HepG2 (cell line): ENCODE measurements at regions not wholly inside any gene's neighbourhood (a gene's known extent, or its start where the extent isn't known, plus 50 kb on each side); places are given as distances from the start of the nearest gene placed in this dataset.

Experiments
- ATAC-seq: fragments of 200-7000 bp; cut with Tn5 transposase; 3 replicates; pipeline ENCODE4 v1.9.1; 2020; ENCODE audit warnings: mild to moderate bottlenecking, moderate library complexity
- BruUV-seq: library from RNA; stranded (reverse); fragments of 400-500 nt; replicated peaks from 2 replicates; lab custom pipeline; 2021; lab: Mats Ljungman, UMichigan
- CTCF ChIA-PET: fragments of 300-600 bp; formaldehyde crosslinking; extraction: SDS; loops from one replicate; lab custom pipeline; 2021; ENCODE audit warnings: low total read pairs, inconsistent platforms, low intra/inter-chr PET ratio; lab: Yijun Ruan, JAX
- POLR2A ChIA-PET: fragments of 350-600 bp; sonication (Branson Sonifier 250); formaldehyde crosslinking; loops from one replicate; lab custom pipeline; 2020; ENCODE audit warnings: antibody characterized with exemption, inconsistent platforms; lab: Yijun Ruan, JAX
- DNase-seq: peaks from one replicate; pipeline ENCODE4 v3.0.0-alpha.2; 2015; ENCODE audit warnings: low spot score
- FAIRE-seq: peaks from 3 replicates; lab custom pipeline; 2011; peaks lifted over from hg19 to GRCh38; lab: Jason Lieb, UNC
- H2AFZ ChIP-seq: one replicate; pipeline ENCODE4 v1.6.1; 2011; ENCODE audit warnings: low read length, inconsistent platforms
- H3K27ac ChIP-seq: fragments of 300-600 bp; 3 replicates; pipeline ENCODE4 v1.8.0; 2011; ENCODE audit warnings: mixed run types, mild to moderate bottlenecking, mixed read lengths, low read length, inconsistent platforms; ENCODE audit not compliant: insufficient read depth; ENCODE audit errors: extremely low read length
- H3K27me3 ChIP-seq, 2 experiments: fragments of 200-600 bp in 1 of 2; 2 replicates in 1 of 2; 3 replicates in 1 of 2; pipeline versions ENCODE4 v1.6.0 to v1.8.0; 2011; ENCODE audit warnings: low read length in 2 of 2, mild to moderate bottlenecking in 2 of 2, moderate library complexity in 2 of 2, inconsistent platforms in 1 of 2; ENCODE audit not compliant: insufficient read depth in 2 of 2, control insufficient read depth in 1 of 2
- H3K36me3 ChIP-seq, 2 experiments: fragments of 200-600 bp in 1 of 2; replicated peaks in 1 of 2; 2 replicates in 1 of 2; 3 replicates in 1 of 2; pipeline versions ENCODE4 v1.5.1 to v1.8.0; 2011; ENCODE audit warnings: low read length in 2 of 2, inconsistent platforms in 1 of 2; ENCODE audit not compliant: insufficient read depth in 2 of 2, control insufficient read depth in 1 of 2
- H3K4me1 ChIP-seq: 2 replicates; pipeline ENCODE4 v1.5.1; 2012; ENCODE audit warnings: low read length, inconsistent platforms; ENCODE audit not compliant: insufficient read depth
- H3K4me2 ChIP-seq: 2 replicates; pipeline ENCODE4 v1.6.0; 2011; ENCODE audit warnings: low read depth, low read length, inconsistent platforms
- H3K4me3 ChIP-seq, 3 experiments: fragments of 200-600 bp in 1 of 3; sonication (generic), shearing (Covaris generic) in 1 of 3; replicated peaks in 1 of 3; 2 replicates each; pipeline ENCODE4 v1.5.1; 2011 to 2016; ENCODE audit warnings: low read length in 3 of 3, inconsistent platforms in 2 of 3, low read depth in 2 of 3, mild to moderate bottlenecking in 2 of 3, control low read depth in 1 of 3, mixed read lengths in 1 of 3; ENCODE audit not compliant: insufficient read depth in 1 of 3
- H3K79me2 ChIP-seq: one replicate; pipeline ENCODE4 v1.6.1; 2011; ENCODE audit warnings: low read length, inconsistent platforms; ENCODE audit not compliant: insufficient read depth
- H3K9ac ChIP-seq: 2 replicates; pipeline ENCODE4 v1.6.0; 2011; ENCODE audit warnings: mild to moderate bottlenecking, low read depth, low read length, inconsistent platforms; ENCODE audit not compliant: insufficient read depth
- H3K9me3 ChIP-seq: 2 replicates; pipeline ENCODE4 v1.5.1; 2012; ENCODE audit warnings: mild to moderate bottlenecking, low read length
- H4K20me1 ChIP-seq: 2 replicates; pipeline ENCODE4 v1.6.0; 2011; ENCODE audit warnings: inconsistent platforms, mild to moderate bottlenecking, low read length, moderate library complexity; ENCODE audit not compliant: insufficient read depth
- CREB1 ChIP-seq, 2 experiments: fragments of 450-650 bp in 1 of 2; IDR thresholded peaks; 2 replicates each; pipeline ENCODE4 v1.6.1; 2016 to 2017; ENCODE audit warnings: control low read depth in 1 of 2, mild to moderate bottlenecking in 1 of 2, missing compliant biosample characterization in 1 of 2, missing genetic modification characterization in 1 of 2
- FOXK1 ChIP-seq: sonication (generic); formaldehyde crosslinking; IDR thresholded peaks from 2 replicates; pipeline ENCODE4 v1.4.0; 2020; ENCODE audit warnings: low read depth, missing genetic modification reagents, borderline replicate concordance
- MAFF ChIP-seq: IDR thresholded peaks from 2 replicates; pipeline ENCODE4 v1.6.1; 2011; ENCODE audit warnings: low read depth, low read length, improper control_type of control experiment
- MAFK ChIP-seq, 2 experiments: IDR thresholded peaks in 1 of 2; conservative IDR thresholded peaks in 1 of 2; 2 replicates each; pipeline ENCODE4 v1.6.1; 2011; ENCODE audit warnings: improper control_type of control experiment in 2 of 2, low read length in 2 of 2
- MTA1 ChIP-seq: sonication (generic); formaldehyde crosslinking; IDR thresholded peaks from 2 replicates; pipeline ENCODE4 v1.4.0; 2020; ENCODE audit warnings: missing genetic modification reagents, mild to moderate bottlenecking, borderline replicate concordance
- PAX8 ChIP-seq: sonication (generic); formaldehyde crosslinking; IDR thresholded peaks from 2 replicates; pipeline ENCODE4 v1.8.0; 2022; ENCODE audit warnings: mild to moderate bottlenecking, missing genetic modification reagents, borderline replicate concordance
- SMYD3 ChIP-seq: sonication (generic); formaldehyde crosslinking; IDR thresholded peaks from 2 replicates; pipeline ENCODE4 v1.8.1; 2023; ENCODE audit warnings: mild to moderate bottlenecking, missing genetic modification reagents
- WIZ ChIP-seq: sonication (generic); formaldehyde crosslinking; IDR thresholded peaks from 2 replicates; pipeline ENCODE4 v1.5.1; 2020; ENCODE audit warnings: mild to moderate bottlenecking, missing genetic modification reagents
- ZFP36L2 ChIP-seq: sonication (generic); formaldehyde crosslinking; IDR thresholded peaks from 2 replicates; pipeline ENCODE4 v1.4.0; 2020; ENCODE audit warnings: missing genetic modification reagents
- ZNF615 ChIP-seq: sonication (generic); formaldehyde crosslinking; IDR thresholded peaks from 2 replicates; pipeline ENCODE4 v1.5.0; 2020; ENCODE audit warnings: mild to moderate bottlenecking, missing genetic modification reagents, borderline replicate concordance
- ZNF772 ChIP-seq: sonication (generic); formaldehyde crosslinking; IDR thresholded peaks from 2 replicates; pipeline ENCODE4 v1.5.0; 2020; ENCODE audit warnings: mild to moderate bottlenecking, missing genetic modification reagents
- ZSCAN21 ChIP-seq: sonication (generic); formaldehyde crosslinking; IDR thresholded peaks from 2 replicates; pipeline ENCODE4 v1.8.0; 2022; ENCODE audit warnings: mild to moderate bottlenecking, missing genetic modification reagents, moderate library complexity, borderline replicate concordance
- WGBS: methylation state at CpG from one replicate; pipeline ENCODE4 v1.1.6; 2017; ENCODE audit warnings: low lambda C conversion rate; 5-methylcytosine and 5-hydroxymethylcytosine counted together
- in situ Hi-C: cut with HindIII; loops from 2 replicates; pipeline ENCODE4 v1.10.0; 2017; ENCODE audit warnings: low pct_unique_long_range_greater_than_20kb; ENCODE audit not compliant: extremely low pct_ligation_motif_present
- intact Hi-C: fragments of 100-400 bp; cut with micrococcal nuclease; formaldehyde crosslinking; loops from one replicate; pipeline ENCODE4 v1.10.0; 2022; ENCODE audit not compliant: unreplicated experiment

DNA sequence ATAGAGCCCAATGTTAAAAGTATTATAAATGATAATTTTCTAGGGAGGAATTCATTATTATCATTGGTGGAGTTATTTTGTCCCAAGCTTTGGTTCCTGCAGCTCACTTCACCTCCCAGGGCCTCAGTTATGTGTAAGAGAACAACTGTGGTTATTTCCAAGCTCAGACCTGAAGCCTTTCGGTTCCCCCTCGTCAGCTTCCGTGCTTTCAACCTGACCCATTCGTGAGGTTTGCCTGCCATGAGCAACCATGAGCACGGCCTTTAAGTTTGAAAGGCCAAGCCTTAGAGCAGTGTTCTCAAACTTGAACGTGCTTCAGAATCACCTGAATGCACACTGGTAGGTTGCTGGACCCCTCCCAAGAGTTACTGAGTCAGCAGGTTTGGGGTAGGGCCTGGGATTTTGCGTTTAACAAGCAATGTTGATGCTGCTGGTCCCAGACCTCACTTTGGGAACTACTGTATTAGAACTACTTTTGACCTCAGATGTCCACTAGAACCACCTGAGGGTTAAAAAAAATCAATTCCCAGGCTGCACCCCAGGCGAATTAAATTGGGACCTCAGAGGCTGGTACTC, 133.0 kb upstream of the PRMT8 start:
- Histone ChIP-seq H3K4me3 (no peak overlapping the region), H3K79me2 (no peaks in the 10 kb centered on the region), H4K20me1 (no peaks in the 10 kb centered on the region), H3K36me3 (no peaks in the 10 kb centered on the region), H3K9me3 (no peaks in the 10 kb centered on the region), H3K27me3 (peaks cover 3 to 38% of the 10 kb centered on the region in 2 experiments), H3K4me1 (no peaks in the 10 kb centered on the region), H3K27ac (no peak overlapping the region), H3K9ac (no peak overlapping the region), H2AFZ (no peak overlapping the region), H3K4me2 (no peak overlapping the region)
- no peak for TF ChIP-seq FOXK1 (CRISPR knock-in tag)
- no peak for TF ChIP-seq ZFP36L2 (CRISPR knock-in tag)
- TF ChIP-seq ZNF772 (CRISPR knock-in tag) = no peak
- TF ChIP-seq SMYD3 = no peak
- TF ChIP-seq MAFF = peak; percentile 64
- TF ChIP-seq ZNF615 (CRISPR knock-in tag) = no peak
- peak; percentile 55 to 79 for TF ChIP-seq MAFK (conservative IDR thresholded peaks at IDR 0.05 in 1 of 2, IDR thresholded peaks at IDR 0.05 in 1 of 2; ENCODE audit: low read length in 2 of 2)
- no peak for TF ChIP-seq MTA1 (CRISPR knock-in tag)
- no peak for TF ChIP-seq ZSCAN21 (CRISPR knock-in tag)
- TF ChIP-seq CREB1 (IDR thresholded peaks at IDR 0.05) = no peak
- no peak for TF ChIP-seq CREB1 (CRISPR knock-in tag; IDR thresholded peaks at IDR 0.05)
- no peak for TF ChIP-seq PAX8 (CRISPR knock-in tag)
- TF ChIP-seq WIZ (CRISPR knock-in tag) = no peak
- WGBS = 26% methylated on average over 7 of the region's 8 CpGs
- DNase-seq (no peak), ATAC-seq (no peak), FAIRE-seq (no peak)
- BruUV-seq = no TSS peak
- in situ Hi-C loops = no loop called here
- intact Hi-C loops = no loop called here
- ChIA-PET POLR2A (no interaction called here), CTCF (no interaction called here)
